ENCODE measurements at regions not wholly inside any gene's neighbourhood (a gene's known extent, or its start where the extent isn't known, plus 50 kb on each side); places are given as distances from the start of the nearest gene placed in this dataset.
"Not testable (repeated sequence)": the region's sequence is repeated elsewhere in the genome, so short reads cannot be mapped to it uniquely, and the experiment has no call there.

DNA sequence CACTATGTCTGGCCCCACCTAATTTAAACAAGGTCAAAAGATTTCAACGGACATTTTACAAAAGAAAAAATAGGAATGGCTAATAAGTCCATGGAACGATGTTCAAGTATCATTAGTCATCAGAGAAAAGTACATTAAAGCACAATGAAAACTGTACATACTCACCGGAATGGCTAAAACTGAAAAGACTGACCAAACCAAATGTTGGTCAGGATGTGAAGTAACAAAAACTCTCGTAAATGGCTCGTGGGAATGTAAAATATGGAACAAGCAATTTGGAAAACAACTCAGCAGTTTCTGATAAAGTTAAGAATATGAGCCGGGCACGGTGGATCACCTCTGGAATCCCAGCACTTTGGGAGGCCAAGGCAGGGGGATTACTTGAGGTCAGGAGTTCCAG lies 65.7 kb upstream of the PARD3 start:
- Histone ChIP-seq H3K36me3 (no peaks in the 10 kb centered on the region), H3K27ac (no peak overlapping the region), H3K9me3 (no peaks in the 10 kb centered on the region), H3K4me3 (no peak overlapping the region), H3K4me1 (no peaks in the 10 kb centered on the region), H3K27me3 (no peaks in the 10 kb centered on the region)
- no peak for TF ChIP-seq POLR2AphosphoS5 (IDR thresholded peaks at IDR 0.05)
- TF ChIP-seq, protein P1, sequence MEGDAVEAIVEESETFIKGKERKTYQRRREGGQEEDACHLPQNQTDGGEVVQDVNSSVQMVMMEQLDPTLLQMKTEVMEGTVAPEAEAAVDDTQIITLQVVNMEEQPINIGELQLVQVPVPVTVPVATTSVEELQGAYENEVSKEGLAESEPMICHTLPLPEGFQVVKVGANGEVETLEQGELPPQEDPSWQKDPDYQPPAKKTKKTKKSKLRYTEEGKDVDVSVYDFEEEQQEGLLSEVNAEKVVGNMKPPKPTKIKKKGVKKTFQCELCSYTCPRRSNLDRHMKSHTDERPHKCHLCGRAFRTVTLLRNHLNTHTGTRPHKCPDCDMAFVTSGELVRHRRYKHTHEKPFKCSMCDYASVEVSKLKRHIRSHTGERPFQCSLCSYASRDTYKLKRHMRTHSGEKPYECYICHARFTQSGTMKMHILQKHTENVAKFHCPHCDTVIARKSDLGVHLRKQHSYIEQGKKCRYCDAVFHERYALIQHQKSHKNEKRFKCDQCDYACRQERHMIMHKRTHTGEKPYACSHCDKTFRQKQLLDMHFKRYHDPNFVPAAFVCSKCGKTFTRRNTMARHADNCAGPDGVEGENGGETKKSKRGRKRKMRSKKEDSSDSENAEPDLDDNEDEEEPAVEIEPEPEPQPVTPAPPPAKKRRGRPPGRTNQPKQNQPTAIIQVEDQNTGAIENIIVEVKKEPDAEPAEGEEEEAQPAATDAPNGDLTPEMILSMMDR (IDR thresholded peaks at IDR 0.05): no peak
- no peak for DNase-seq (ENCODE audit: low spot score in 2 of 2)
- intact Hi-C loops (cut with DNase I; ENCODE audit: low total_unique reads): no loop called here

DNA sequence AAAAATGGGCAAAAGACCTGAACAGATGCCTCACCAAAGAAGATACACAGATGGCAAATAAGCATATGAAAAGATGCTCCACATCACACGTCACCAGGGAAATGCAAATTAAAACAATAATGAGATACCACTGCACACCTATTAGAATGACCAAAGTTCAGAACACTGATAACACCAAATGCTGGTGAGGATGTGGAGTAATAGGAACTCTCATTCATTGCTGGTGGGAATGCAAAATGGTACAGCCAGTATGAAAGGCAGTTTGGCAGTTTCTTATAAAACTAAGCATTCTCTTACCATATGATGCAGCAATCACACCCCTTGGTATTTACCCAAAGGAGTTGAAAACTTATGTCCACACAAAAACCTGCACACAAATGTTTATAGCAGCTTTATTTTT lies 63.6 kb upstream of the PARD3 start:
- DNase-seq (ENCODE audit: low spot score in 2 of 2); H3K27me3 ChIP-seq; intact Hi-C loops (cut with DNase I; ENCODE audit: low total_unique reads); H3K27ac ChIP-seq; H3K9me3 ChIP-seq; H3K4me1 ChIP-seq; H3K36me3 ChIP-seq; H3K4me3 ChIP-seq: not testable (repeated sequence)

DNA sequence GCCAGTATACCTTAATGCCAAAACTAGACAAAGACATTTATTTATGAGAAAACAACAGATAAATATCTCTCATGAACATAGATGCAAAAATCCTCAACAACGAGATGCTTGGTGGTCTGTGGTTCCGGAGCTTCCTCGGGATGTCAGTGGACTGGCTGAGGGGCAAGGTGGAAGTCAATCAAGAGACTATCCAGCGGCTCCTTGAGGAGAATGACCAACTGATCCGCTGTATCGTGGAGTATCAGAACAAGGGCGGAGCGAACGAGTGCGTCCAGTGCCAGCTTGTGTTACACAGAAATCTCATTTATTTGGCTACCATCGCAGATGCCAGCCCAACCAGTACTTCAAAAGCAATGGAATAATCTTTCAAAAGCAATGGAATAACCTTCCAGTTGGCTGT lies 60.0 kb upstream of the PARD3 start:
- intact Hi-C loops (cut with DNase I; ENCODE audit: low total_unique reads): no loop called here

DNA sequence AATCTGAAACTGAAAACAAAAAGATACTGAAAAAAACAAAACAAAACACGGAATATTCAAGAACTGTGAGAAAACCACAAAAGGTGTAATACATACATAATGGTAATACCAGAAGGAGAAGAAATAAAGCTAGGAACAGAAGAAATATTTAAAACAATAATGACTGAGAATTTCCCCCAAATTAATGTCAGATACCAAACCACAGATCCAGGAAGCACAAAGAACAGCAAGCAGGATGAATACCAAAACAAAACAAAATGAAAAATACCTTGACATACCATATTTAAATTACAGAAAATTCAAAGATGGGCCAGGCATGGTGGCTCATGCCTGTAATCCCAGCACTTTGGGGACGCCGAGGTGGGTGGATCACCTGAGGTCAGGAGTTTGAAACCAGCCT lies 57.7 kb upstream of the PARD3 start:
- Histone ChIP-seq H3K36me3 (no peaks in the 10 kb centered on the region), H3K4me3 (no peak overlapping the region), H3K4me1 (no peaks in the 10 kb centered on the region), H3K27ac (no peak overlapping the region), H3K27me3 (no peaks in the 10 kb centered on the region), H3K9me3 (no peaks in the 10 kb centered on the region)
- no peak for DNase-seq (ENCODE audit: low spot score in 2 of 2)
- intact Hi-C loops (cut with DNase I; ENCODE audit: low total_unique reads): no loop called here
- TF ChIP-seq POLR2A (IDR thresholded peaks at IDR 0.05) (no peak), POLR2AphosphoS5 (IDR thresholded peaks at IDR 0.05) (no peak)
- TF ChIP-seq, protein P1 (IDR thresholded peaks at IDR 0.05): no peak

More for the DNA sequence above, 60.0 kb upstream of the PARD3 start:
- no peaks in the 10 kb centered on the region for H3K36me3 ChIP-seq
- no peaks in the 10 kb centered on the region for H3K9me3 ChIP-seq
- no peak overlapping the region for H3K4me3 ChIP-seq
- no peaks in the 10 kb centered on the region for H3K4me1 ChIP-seq
- H3K27me3 ChIP-seq: no peaks in the 10 kb centered on the region
- no peak for TF ChIP-seq POLR2A (IDR thresholded peaks at IDR 0.05)
- TF ChIP-seq, protein P1 (IDR thresholded peaks at IDR 0.05): no peak
- no peak for TF ChIP-seq POLR2AphosphoS5 (IDR thresholded peaks at IDR 0.05)
- no peak overlapping the region for H3K27ac ChIP-seq
- no peak for DNase-seq (ENCODE audit: low spot score in 2 of 2)

DNA sequence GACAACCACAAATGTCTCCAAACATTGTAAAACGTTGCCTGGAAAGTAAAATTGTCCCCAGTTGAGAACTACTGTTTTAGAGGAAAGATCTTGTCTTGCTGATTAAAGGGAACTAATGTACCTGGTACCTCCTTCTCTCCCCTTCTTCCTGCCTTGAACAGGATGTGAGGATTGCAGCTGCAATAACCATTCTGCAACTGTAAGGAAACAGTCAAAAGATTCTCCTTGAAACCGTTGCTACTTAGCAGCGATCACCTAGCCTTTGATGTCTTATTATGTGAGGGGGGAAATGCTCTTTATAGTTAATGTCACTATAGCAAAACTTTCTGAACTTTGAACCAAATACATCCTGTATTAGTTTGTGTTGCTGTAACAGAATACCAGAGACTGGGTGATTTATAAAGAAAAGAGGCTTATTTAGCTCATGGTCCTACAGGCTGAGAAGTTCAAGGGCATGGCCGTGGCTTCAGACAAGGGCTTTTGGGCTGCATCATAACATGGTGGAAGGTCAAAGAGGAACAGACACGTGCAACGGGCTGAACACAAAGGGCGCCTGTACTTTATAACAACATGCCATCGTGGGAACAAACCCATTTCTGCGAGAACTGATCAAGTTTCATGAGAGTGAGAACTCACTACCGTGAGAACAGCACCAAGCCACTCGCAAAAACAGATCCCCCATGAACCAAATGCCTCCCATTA lies 54.2 kb upstream of the PARD3 start:
- intact Hi-C loops (cut with DNase I; ENCODE audit: low total_unique reads): loop anchor here (10.0 kb wide), 1 partner anchor 736 kb away; the partner anchor contains the start of gene GJD4
- no peak for DNase-seq (ENCODE audit: low spot score in 2 of 2)

More for the DNA sequence above, 54.2 kb upstream of the PARD3 start:
- Histone ChIP-seq H3K9me3 (no peaks in the 10 kb centered on the region), H3K4me3 (no peak overlapping the region), H3K27ac (no peak overlapping the region), H3K27me3 (no peaks in the 10 kb centered on the region), H3K4me1 (no peaks in the 10 kb centered on the region), H3K36me3 (no peaks in the 10 kb centered on the region)
- no peak for TF ChIP-seq POLR2A (IDR thresholded peaks at IDR 0.05)
- no peak for TF ChIP-seq POLR2AphosphoS5 (IDR thresholded peaks at IDR 0.05)
- TF ChIP-seq, protein P1 (IDR thresholded peaks at IDR 0.05): no peak

All from breast epithelium (tissue), 4 donors.